HPDE6-E6E7 (cell line): ENCODE measurements at regions not wholly inside any gene's neighbourhood (a gene's known extent, or its start where the extent isn't known, plus 50 kb on each side); places are given as distances from the start of the nearest gene placed in this dataset.

ENCODE experiments used
- DNase-seq: peaks from one replicate; pipeline ENCODE4 v3.0.0; 2011; ENCODE audit warnings: missing footprints; ENCODE audit errors: extremely low spot score

DNA sequence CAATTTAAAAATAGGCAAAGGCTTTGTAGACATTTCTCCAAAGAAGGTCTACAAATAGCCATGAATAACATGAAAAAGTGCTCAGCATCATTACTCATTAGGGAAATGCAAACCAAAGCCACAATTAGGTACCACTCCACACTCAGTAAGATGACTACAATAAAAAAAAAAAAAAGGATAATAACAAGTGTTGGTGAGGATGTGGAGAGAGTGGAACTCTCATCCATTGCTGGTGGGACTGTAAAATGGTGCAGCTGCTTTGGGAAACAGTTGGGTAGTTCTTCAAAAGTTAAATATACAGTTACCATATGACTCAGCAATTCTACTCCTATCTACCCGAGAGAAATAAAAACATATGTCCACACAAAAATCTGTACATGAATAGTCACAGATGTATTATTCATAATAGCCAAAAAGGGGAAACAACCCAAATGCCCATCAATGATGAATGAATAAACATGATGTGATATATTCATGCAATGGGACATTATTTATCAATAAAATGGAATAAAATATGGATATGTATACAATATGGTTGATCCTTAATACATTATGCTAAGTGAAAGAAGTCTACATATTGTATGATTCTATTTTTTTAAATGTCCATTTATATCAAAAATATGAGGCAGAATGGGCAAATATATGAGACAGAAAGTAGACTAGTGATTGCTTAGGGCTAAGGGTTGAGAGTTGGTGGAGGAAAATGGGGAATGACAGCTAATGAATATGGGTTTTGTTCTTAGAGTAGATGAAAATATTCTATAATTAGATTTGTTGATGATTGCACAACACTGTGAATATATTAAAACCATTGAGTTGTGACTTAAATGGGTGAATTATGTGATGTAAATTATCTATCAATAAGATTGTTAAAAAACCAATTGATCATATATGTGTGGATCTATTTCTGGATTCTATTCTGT is 66.1 kb upstream of the SMAD3 start:
- no peak for DNase-seq

DNA sequence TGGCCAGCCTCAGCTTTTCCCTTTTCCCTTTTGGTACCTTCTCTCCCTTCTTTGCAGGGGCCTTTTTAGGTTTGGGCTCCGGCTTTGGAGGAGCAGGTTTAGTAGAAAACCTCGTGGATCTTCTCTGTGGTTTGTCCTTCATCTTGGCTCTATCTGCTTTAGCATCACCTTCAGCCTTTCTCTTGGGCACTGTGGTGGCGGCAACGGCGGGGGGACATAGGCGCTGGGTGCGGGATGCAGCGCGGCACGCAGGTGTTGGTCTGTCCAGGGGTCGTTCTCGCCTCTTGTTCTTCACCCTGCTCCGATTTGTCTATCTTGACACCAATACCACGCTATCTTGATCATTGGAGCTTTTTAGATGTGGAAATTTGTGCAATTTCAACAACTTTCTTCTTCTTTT is 64.5 kb upstream of the SMAD3 start:
- no peak for DNase-seq

DNA sequence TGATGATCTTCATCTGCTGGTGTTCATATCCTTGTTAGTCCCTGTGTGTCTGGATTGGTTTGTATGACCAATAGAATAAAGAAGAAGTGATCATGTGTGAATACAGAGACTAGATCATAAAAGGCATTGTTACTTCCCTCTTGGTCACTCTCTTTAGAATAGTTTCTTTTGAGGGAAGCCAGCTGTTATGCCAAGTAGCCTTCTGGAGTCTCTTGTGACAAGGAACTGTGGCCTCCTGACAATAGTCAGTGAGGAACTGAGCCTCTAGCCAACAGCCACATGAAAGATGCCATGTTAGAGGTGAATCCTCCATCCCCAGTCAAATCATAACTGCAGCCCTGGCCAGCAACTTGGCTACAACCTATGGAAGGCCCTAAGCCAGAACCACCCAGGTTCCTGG is 63.0 kb upstream of the SMAD3 start:
- no peak for DNase-seq

DNA sequence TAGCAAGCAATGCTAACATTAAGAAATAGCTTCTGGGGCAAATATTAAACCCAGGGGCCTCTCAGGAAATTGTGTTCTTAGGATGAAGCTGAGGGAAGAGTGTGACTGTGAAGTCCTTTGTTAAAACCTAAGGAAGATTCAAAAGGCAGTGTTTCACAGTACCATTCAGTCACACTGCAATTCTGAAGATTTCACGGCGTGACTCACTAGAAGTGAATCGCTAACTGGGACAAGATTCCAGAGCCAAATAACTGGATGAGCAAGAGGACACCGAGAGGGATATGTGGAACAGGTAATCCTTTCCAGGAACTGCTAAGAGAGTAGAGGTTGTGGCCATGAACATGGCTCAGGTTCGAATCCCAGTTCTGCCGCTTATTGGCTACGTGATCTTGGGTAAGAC is 61.8 kb upstream of the SMAD3 start:
- DNase-seq = no peak

DNA sequence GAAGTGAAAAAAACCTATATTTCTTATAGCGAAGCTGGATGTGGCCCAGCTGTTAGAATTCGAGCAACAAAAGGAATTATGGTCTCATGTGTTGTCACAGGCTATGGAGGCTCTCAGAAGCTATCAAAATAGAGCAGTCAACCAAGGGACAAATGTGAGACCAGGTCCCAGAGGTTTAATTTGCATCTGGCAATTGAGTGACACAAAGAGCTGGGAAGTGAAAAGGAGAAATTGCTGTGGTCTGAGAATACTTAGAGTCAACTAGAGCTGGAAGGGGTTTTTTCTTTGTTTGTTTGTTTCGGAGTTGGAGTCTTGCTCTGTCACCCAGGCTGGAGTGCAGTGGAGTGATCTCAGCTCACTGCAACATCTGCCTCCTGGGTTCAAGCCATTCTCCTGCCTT is 61.3 kb upstream of the SMAD3 start:
- DNase-seq = no peak

DNA sequence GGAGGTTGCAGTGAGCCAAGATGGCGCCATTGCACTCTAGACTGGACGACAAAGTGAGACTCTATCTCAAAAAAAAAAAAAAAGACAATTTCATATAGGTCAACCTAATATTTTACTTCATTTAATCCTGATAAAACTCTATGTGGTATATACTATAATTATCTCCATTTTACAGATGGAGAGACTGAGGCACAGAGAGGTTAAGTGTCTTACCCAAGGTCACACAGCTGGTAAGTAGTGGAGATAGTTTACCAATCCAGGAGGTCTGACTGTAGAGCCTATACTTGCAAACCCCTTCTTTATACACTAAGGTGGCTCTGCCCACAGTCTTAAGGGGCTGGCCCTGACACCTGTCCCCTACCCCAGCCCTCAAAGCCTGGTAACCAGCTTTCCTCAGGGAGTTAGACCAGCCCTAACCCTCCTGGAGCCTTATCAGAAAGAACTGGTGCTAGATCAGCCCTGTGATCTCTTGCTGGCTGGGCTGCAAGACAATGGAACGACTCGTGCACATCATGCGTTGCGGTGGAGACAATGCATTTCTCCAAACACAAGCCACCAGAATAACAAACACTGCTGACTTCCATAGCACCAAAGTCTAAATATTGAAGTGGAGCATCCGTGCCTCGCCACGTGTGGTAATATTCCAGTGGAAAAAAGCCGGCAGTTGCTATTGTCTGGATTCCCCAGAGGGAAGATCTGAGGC is 60.0 kb upstream of the SMAD3 start:
- no peak for DNase-seq

DNA sequence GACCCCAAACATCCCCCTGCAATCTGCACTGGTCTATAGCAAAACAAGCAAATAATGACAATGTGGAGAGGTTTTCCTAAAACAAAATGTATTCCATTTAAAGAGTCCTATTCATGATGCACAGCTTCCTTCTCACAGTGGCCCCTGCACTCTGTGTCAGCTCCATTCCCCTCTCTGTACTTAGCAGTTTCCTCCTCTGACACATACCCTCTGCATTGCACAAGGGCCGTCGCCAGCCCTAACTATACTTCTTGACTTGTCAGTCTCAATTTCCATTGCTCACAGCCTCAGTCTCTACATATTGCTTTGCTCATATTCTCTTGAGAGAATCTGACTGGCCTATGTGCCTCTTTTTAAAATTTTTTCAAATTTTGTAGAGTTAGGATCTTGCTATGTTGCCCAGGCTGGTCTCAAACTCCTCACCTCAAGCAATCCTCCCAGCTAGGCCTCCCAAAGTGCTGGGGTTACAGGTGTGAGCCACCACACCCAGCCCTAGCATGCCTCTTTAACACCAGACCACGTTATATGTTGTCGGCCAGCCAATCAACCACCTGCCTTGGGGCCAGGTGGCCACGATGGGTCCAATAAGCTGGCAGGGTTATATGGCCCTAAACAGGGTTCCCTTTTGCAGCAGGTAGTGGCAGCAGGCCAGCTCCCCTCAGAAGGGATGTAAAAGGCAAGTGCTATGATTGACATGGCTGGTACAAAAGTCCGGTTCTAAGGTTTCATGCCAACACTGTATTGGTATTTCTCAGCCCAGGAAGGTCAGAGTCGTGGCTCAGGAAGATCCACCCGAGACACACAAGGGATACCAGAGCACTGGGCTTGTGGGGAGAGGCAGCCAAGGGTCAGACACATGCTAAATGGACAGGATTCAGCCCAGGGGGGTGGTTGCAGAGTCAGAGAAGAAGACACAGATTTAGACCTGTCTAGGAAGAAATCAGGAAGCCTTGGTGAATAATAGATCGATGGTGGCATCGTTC is 59.0 kb upstream of the SMAD3 start:
- DNase-seq = no peak

DNA sequence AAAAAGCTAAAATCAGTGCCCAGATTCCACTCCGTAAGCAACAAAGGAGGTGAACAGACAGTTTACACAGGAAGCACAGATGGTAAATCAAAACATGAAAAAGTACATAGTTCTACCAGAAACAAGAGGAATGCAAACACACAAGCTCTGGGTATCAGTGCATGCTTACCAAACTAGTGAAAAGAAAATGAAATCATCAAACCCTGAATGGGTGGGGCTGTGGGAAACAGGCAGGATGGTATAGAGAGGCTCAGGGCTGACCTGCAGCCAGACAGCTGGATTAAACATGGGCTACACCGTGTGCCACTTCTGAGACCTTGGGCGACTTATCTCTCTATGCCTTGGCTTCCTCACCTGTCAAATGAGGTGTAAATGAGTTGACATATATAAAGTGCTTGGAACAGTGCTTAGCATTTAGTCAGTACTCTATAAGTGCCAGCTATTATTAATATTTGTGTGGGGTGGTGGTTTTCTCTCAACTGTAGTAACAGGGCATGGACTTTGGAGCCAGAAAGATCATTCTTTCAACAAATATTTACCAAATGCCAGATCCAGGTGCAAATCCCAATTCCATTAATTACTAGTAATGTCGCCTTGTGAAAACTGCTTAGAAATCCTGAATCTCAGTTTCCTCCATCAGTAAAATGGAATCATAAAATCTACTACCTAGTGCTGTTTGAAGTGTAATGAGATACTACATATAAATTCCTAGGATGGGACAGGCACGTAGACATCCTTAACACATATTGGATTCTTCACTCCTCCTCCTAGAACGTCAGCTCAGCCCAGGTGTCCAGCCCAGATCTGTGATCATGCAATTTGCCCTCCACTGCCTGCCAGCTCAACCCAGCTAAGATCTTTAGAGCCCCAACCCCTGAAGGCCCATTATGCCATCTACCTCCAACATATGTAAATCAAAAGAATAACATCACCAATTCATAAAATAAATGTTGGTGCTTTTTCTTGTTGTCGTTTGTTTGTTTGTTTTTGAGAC is 55.5 kb upstream of the SMAD3 start:
- DNase-seq = no peak

DNA sequence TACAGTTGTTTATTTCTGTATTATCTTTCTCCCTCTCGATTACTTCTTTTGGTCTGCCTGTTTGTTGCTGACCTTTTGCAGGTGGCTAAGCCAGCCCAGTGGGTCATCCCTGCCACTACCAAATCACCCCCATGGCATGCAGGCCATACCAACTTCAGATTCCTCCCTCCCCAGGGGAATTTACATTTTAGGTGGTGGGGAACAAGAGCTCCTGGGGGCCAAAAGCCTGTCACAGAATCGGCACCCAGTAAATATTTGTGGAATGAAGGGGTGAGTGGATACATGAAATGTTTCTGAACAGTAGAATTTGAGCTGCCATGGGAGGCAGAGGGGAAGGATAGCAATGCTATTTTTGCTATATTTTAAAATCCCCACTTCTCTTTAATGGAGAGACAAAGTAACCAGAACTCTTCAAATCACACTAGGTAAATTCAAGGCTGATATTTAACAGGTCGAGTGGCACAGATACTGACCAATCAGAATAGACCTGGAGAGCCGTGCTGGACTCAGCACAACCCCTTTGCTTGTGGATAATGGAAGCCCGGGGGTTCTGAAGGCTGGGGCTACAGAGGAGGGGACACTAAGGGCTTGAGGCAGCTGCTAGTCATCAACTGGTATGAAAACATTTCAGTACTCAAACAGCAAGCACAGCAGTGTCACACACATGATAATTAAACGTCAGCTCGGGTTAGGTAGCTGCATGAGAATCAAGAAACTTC is 54.3 kb upstream of the SMAD3 start:
- DNase-seq = no peak

DNA sequence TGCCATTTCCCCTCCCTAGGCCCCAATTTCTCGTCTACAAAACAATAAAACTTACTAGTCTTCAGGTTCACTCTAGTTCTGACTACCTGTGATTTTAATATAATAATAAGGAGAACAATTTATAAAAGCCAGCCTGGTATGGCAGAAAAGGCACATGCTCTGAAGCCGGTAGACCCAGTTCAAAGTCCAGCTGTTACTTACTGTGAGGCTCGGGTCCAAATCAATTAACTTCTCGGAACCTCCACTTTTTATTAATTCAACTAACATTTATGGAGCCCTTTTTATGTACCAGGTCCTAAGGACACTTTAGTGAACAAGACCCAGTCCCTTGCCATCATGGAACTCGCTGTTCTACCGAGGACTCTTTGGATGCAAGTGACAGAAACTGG is 53.8 kb upstream of the SMAD3 start:
- DNase-seq = no peak

DNA sequence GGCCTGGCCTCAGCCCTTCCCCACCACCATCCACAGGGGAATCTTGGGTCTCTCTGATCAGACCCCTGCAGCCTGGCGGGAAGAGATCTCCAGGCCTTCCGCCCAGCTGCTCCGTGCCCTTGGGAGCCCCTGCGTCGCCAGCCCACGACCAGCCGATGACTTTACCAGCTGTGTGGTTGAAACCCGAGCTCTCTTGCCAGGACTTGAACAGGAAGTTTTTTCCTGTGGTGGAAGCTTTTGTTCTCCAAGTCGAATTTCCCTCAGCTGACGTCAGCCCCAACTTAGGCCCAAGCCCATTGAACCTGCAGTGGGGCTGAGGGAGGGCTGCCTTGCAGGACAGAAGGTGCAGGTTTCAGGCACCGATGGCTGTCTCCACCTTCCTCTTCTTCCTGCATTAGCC is 51.7 kb upstream of the SMAD3 start:
- DNase-seq = peak; percentile 72
